ENCODE measurements at regions not wholly inside any gene's neighbourhood (a gene's known extent, or its start where the extent isn't known, plus 50 kb on each side); places are given as distances from the start of the nearest gene placed in this dataset.

DNA sequence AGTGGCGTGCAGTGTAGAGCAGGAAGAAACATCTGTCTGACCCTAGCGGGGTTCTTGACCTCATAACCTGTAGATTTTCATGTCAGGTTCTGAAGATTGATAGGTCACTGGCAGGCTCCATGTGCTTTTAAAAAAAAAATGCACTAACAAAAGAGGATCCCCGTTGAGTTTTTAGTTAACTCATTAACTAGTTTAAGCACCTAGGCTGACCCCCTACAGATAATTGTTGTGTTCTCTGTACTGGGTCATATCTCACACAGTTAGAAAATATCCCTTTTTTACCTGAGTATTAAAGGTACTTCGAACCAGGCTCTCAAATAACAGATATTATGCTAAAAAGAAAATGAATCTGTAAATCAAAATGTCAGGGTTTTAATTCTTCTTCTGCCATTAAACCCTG, 676.6 kb downstream of the CDH11 start:
- Histone ChIP-seq H2AFZ (ENCODE audit: low read length) (no peak overlapping the region), H3K36me3 (ENCODE audit: insufficient read depth, low read length) (no peaks in the 10 kb centered on the region), H3K4me2 (ENCODE audit: insufficient read depth, low read length) (no peak overlapping the region), H3K27ac (ENCODE audit: low read depth, low read length) (no peak overlapping the region), H3K27me3 (ENCODE audit: insufficient read depth, low read length) (no peaks in the 10 kb centered on the region), H4K20me1 (ENCODE audit: insufficient read depth, low read length) (no peaks in the 10 kb centered on the region), H3K4me1 (ENCODE audit: insufficient read depth, low read length) (peaks cover 21% of the 10 kb centered on the region), H3K9me3 (ENCODE audit: low read depth, low read length) (no peaks in the 10 kb centered on the region), H3K4me3 (ENCODE audit: insufficient read depth, low read length) (no peak overlapping the region), H3K79me2 (ENCODE audit: insufficient read depth, low read length) (no peaks in the 10 kb centered on the region)
- TF ChIP-seq, protein P1, sequence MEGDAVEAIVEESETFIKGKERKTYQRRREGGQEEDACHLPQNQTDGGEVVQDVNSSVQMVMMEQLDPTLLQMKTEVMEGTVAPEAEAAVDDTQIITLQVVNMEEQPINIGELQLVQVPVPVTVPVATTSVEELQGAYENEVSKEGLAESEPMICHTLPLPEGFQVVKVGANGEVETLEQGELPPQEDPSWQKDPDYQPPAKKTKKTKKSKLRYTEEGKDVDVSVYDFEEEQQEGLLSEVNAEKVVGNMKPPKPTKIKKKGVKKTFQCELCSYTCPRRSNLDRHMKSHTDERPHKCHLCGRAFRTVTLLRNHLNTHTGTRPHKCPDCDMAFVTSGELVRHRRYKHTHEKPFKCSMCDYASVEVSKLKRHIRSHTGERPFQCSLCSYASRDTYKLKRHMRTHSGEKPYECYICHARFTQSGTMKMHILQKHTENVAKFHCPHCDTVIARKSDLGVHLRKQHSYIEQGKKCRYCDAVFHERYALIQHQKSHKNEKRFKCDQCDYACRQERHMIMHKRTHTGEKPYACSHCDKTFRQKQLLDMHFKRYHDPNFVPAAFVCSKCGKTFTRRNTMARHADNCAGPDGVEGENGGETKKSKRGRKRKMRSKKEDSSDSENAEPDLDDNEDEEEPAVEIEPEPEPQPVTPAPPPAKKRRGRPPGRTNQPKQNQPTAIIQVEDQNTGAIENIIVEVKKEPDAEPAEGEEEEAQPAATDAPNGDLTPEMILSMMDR (IDR thresholded peaks at IDR 0.05; ENCODE audit: extremely low read depth, low read depth, low read length): no peak
- no peak for DNase-seq (ENCODE audit: insufficient read length, low spot score, missing footprints)

DNA sequence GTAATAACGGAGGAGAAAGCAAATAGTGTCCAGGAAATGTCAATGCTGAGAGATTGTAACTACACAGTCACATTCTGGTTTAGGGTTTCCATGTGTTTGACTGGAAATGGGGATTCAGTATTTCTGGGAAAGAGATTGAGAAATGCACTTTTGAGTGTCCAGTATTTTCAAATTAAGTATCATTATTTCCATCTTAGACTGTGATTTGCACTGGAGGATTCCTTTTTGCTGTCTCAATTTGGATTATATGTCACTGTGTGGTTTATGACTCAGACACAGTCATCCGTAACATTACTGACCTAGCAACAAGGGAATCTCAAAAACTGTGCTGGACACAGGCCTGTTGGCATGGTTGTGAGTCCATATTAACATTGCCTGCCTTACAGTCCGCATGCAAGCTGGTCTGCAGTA, 681.4 kb downstream of the CDH11 start:
- H3K4me3 ChIP-seq (ENCODE audit: insufficient read depth, low read length): no peak overlapping the region
- TF ChIP-seq, protein P1 (IDR thresholded peaks at IDR 0.05; ENCODE audit: extremely low read depth, low read depth, low read length): no peak
- no peaks in the 10 kb centered on the region for H3K27me3 ChIP-seq (ENCODE audit: insufficient read depth, low read length)
- H3K9me3 ChIP-seq (ENCODE audit: low read depth, low read length): no peaks in the 10 kb centered on the region
- no peaks in the 10 kb centered on the region for H3K36me3 ChIP-seq (ENCODE audit: insufficient read depth, low read length)
- no peaks in the 10 kb centered on the region for H3K79me2 ChIP-seq (ENCODE audit: insufficient read depth, low read length)
- peak overlapping the region; percentile 19 for H3K4me2 ChIP-seq (ENCODE audit: insufficient read depth, low read length)
- no peaks in the 10 kb centered on the region for H4K20me1 ChIP-seq (ENCODE audit: insufficient read depth, low read length)
- H3K4me1 ChIP-seq (ENCODE audit: insufficient read depth, low read length): peaks cover 19% of the 10 kb centered on the region
- peak overlapping the region; percentile 2 for H2AFZ ChIP-seq (ENCODE audit: low read length)
- peak overlapping the region; percentile 96 for H3K27ac ChIP-seq (ENCODE audit: low read depth, low read length)
- peak; percentile 89 for DNase-seq (ENCODE audit: insufficient read length, low spot score, missing footprints)

DNA sequence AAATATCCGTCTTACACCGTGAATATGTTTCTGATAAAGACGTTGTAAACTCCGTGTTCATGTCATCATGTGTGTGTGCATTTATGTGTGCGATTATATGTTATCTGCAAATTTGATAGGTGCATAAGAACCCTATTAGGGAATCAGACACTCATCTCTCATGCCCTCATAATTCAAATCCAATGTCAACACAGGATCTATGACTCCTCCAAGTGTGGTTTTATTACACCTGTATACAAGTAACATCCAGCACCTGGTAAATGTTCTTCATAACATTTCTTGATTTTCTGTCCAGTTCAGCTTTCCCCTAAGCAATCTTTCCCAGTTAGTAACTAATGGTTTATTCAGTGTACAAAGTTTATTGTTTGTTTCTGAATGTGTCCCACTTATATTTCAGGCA, 681.9 kb downstream of the CDH11 start:
- H3K4me3 ChIP-seq (ENCODE audit: insufficient read depth, low read length): no peak overlapping the region
- H2AFZ ChIP-seq (ENCODE audit: low read length): peak overlapping the region; percentile 2
- H3K9me3 ChIP-seq (ENCODE audit: low read depth, low read length): no peaks in the 10 kb centered on the region

DNA sequence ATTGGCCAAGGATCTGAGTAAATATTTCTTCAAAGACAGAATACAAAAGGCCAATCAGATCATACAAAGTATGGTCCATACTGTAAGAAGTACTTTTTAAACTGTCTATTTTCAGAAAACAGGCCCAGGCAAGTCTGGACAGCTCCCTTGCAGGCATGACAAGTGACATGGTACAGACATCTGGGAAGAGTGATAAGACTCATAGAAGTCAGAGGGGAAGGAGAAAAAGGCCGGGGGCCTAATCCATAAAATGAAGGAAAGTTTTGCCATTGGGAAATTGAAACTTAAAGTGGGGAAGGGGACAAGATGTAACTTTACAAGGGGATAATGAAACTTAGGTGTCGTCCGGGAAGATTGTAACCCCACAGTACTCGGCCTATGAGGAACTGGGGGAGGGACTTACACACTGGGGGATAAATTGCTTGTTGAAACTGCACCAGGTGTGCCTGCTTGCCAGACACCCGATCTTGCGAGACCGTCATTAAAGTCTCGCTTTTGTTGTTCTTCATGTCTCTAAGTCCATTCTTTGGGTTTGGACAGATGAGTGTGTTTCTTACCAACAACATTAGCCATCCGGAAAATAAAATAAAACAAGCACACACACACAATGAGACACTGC, 684.0 kb downstream of the CDH11 start:
- no peak for DNase-seq (ENCODE audit: insufficient read length, low spot score, missing footprints)
- no peaks in the 10 kb centered on the region for H3K79me2 ChIP-seq (ENCODE audit: insufficient read depth, low read length)

More for the DNA sequence above, 681.9 kb downstream of the CDH11 start:
- Histone ChIP-seq H3K4me2 (ENCODE audit: insufficient read depth, low read length) (no peak overlapping the region), H3K36me3 (ENCODE audit: insufficient read depth, low read length) (no peaks in the 10 kb centered on the region), H3K79me2 (ENCODE audit: insufficient read depth, low read length) (no peaks in the 10 kb centered on the region), H4K20me1 (ENCODE audit: insufficient read depth, low read length) (no peaks in the 10 kb centered on the region), H3K27me3 (ENCODE audit: insufficient read depth, low read length) (no peaks in the 10 kb centered on the region), H3K4me1 (ENCODE audit: insufficient read depth, low read length) (peaks cover 19% of the 10 kb centered on the region), H3K27ac (ENCODE audit: low read depth, low read length) (peak overlapping the region; percentile 96)
- DNase-seq (ENCODE audit: insufficient read length, low spot score, missing footprints): peak; percentile 27
- TF ChIP-seq, protein P1 (IDR thresholded peaks at IDR 0.05; ENCODE audit: extremely low read depth, low read depth, low read length): no peak

More for the DNA sequence above, 684.0 kb downstream of the CDH11 start:
- no peak overlapping the region for H2AFZ ChIP-seq (ENCODE audit: low read length)
- TF ChIP-seq, protein P1 (IDR thresholded peaks at IDR 0.05; ENCODE audit: extremely low read depth, low read depth, low read length): no peak
- no peak overlapping the region for H3K4me2 ChIP-seq (ENCODE audit: insufficient read depth, low read length)
- peaks cover 19% of the 10 kb centered on the region for H3K4me1 ChIP-seq (ENCODE audit: insufficient read depth, low read length)
- no peak overlapping the region for H3K27ac ChIP-seq (ENCODE audit: low read depth, low read length)
- no peaks in the 10 kb centered on the region for H3K9me3 ChIP-seq (ENCODE audit: low read depth, low read length)
- no peaks in the 10 kb centered on the region for H3K27me3 ChIP-seq (ENCODE audit: insufficient read depth, low read length)
- no peaks in the 10 kb centered on the region for H3K36me3 ChIP-seq (ENCODE audit: insufficient read depth, low read length)
- H3K4me3 ChIP-seq (ENCODE audit: insufficient read depth, low read length): no peak overlapping the region
- H4K20me1 ChIP-seq (ENCODE audit: insufficient read depth, low read length): no peaks in the 10 kb centered on the region

All from osteoblast (primary cell).